ENCODE measurements at regions not wholly inside any gene's neighbourhood (a gene's known extent, or its start where the extent isn't known, plus 50 kb on each side); places are given as distances from the start of the nearest gene placed in this dataset.

DNA sequence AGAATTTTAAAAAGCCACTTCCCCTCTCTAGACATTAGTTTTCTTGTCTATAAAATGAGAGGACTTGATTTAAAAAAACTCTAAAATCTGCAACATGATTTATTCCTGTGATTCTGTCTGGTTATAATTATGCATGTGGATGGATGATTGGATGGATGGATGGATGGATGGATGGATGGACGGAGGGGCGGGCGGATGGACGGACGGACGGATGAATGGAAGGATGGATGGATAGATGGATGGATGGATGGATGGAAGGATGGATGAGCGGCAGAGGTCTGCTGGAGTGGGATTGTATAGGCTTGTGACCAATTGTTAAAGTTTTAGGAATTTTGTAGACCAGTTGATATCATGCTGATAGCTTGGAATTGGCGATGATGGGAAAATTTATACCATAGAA is 135.2 kb upstream of the TIAM1 start:
- no peak for ATAC-seq
- TF ChIP-seq, protein P1, sequence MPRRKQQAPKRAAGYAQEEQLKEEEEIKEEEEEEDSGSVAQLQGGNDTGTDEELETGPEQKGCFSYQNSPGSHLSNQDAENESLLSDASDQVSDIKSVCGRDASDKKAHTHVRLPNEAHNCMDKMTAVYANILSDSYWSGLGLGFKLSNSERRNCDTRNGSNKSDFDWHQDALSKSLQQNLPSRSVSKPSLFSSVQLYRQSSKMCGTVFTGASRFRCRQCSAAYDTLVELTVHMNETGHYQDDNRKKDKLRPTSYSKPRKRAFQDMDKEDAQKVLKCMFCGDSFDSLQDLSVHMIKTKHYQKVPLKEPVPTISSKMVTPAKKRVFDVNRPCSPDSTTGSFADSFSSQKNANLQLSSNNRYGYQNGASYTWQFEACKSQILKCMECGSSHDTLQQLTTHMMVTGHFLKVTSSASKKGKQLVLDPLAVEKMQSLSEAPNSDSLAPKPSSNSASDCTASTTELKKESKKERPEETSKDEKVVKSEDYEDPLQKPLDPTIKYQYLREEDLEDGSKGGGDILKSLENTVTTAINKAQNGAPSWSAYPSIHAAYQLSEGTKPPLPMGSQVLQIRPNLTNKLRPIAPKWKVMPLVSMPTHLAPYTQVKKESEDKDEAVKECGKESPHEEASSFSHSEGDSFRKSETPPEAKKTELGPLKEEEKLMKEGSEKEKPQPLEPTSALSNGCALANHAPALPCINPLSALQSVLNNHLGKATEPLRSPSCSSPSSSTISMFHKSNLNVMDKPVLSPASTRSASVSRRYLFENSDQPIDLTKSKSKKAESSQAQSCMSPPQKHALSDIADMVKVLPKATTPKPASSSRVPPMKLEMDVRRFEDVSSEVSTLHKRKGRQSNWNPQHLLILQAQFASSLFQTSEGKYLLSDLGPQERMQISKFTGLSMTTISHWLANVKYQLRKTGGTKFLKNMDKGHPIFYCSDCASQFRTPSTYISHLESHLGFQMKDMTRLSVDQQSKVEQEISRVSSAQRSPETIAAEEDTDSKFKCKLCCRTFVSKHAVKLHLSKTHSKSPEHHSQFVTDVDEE (CRISPR knock-in tag; IDR thresholded peaks at IDR 0.05), result no peak
- TF ChIP-seq, protein P2, sequence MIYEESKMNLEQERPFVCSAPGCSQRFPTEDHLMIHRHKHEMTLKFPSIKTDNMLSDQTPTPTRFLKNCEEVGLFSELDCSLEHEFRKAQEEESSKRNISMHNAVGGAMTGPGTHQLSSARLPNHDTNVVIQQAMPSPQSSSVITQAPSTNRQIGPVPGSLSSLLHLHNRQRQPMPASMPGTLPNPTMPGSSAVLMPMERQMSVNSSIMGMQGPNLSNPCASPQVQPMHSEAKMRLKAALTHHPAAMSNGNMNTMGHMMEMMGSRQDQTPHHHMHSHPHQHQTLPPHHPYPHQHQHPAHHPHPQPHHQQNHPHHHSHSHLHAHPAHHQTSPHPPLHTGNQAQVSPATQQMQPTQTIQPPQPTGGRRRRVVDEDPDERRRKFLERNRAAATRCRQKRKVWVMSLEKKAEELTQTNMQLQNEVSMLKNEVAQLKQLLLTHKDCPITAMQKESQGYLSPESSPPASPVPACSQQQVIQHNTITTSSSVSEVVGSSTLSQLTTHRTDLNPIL (CRISPR knock-in tag; IDR thresholded peaks at IDR 0.05; ENCODE audit: low read depth), result no peak
- TF ChIP-seq OSR1 (CRISPR knock-in tag; IDR thresholded peaks at IDR 0.05) (no peak), ESRRG (CRISPR knock-in tag; IDR thresholded peaks at IDR 0.05) (no peak), PPARA (CRISPR knock-in tag; IDR thresholded peaks at IDR 0.05; ENCODE audit: borderline replicate concordance) (no peak), BACH2 (CRISPR knock-in tag; IDR thresholded peaks at IDR 0.05; ENCODE audit: borderline replicate concordance) (no peak)
- TF ChIP-seq, protein P3, sequence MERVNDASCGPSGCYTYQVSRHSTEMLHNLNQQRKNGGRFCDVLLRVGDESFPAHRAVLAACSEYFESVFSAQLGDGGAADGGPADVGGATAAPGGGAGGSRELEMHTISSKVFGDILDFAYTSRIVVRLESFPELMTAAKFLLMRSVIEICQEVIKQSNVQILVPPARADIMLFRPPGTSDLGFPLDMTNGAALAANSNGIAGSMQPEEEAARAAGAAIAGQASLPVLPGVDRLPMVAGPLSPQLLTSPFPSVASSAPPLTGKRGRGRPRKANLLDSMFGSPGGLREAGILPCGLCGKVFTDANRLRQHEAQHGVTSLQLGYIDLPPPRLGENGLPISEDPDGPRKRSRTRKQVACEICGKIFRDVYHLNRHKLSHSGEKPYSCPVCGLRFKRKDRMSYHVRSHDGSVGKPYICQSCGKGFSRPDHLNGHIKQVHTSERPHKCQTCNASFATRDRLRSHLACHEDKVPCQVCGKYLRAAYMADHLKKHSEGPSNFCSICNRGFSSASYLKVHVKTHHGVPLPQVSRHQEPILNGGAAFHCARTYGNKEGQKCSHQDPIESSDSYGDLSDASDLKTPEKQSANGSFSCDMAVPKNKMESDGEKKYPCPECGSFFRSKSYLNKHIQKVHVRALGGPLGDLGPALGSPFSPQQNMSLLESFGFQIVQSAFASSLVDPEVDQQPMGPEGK (CRISPR knock-in tag; IDR thresholded peaks at IDR 0.05; ENCODE audit: borderline replicate concordance), result no peak

DNA sequence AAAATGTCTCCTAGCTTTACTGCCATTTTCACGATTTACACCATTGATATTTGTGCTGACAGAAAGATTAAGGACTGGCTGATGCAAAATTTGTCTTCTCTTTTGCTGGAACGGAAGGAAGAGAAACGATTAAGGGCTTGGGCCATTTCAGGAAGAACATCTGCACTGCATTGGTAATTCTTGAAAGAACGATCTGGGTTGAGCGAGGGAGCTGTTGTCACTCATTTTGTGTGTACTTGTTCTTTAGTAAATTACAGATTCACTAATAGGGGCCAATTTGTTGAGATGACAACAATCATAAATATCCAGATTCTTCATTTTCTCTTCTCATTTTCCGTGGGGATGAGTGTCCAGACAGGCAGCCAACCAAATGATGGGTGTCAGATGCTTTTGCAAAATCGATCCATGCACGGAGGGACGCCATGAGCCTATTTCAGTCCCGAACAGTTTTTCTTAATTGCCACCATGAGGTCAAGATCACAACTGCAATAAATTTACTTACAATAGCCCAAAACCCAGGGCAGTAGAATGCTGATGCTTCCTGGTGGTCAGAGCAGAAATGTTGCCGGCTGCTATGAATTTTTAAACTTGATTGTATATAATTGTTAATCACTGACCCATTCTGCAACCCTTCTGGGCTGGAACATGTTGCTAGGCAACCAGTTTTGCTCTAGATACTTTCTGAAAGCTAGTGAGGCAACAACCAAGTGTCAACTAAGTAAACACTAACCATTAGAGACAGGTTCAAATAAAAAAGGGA is 132.4 kb upstream of the TIAM1 start:
- no peak for ATAC-seq
- TF ChIP-seq ZNF8 (CRISPR knock-in tag; IDR thresholded peaks at IDR 0.05) (no peak), CSDC2 (CRISPR knock-in tag; IDR thresholded peaks at IDR 0.05) (no peak), ZC3H10 (CRISPR knock-in tag; IDR thresholded peaks at IDR 0.05) (no peak), BACH2 (CRISPR knock-in tag; IDR thresholded peaks at IDR 0.05; ENCODE audit: borderline replicate concordance) (no peak), TCF4 (CRISPR knock-in tag; IDR thresholded peaks at IDR 0.05; ENCODE audit: borderline replicate concordance) (no peak), ARNTL (CRISPR knock-in tag; IDR thresholded peaks at IDR 0.05; ENCODE audit: borderline replicate concordance, low read depth) (no peak), ZNF565 (CRISPR knock-in tag; conservative IDR thresholded peaks at IDR 0.05; ENCODE audit: low read depth) (no peak), ISL1 (CRISPR knock-in tag; IDR thresholded peaks at IDR 0.05) (no peak)
- TF ChIP-seq, protein P1 (CRISPR knock-in tag; IDR thresholded peaks at IDR 0.05), result no peak

DNA sequence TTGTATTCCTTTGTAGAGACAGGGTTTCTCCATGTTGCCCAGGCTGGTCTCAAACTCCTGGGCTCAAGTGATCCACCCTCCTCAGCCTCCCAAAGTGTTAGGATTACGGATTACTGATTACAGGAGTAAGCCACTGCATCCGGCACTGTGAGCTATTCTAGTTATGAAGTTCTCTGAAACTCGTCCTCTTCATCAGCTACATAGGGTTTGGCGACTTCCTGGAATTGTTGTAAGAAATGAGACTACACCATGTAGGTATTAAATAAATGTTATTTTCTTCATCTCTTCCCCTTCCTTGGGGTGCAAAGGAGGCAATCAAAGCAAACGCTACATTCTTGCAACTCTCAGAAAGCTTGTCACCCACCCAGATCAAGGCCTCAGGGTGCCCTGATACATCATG is 131.2 kb upstream of the TIAM1 start:
- TF ChIP-seq ZFP3 (CRISPR knock-in tag; IDR thresholded peaks at IDR 0.05) (no peak), OSR1 (CRISPR knock-in tag; IDR thresholded peaks at IDR 0.05) (no peak), CSDC2 (CRISPR knock-in tag; IDR thresholded peaks at IDR 0.05) (no peak), BACH2 (CRISPR knock-in tag; IDR thresholded peaks at IDR 0.05; ENCODE audit: borderline replicate concordance) (no peak), TCF4 (CRISPR knock-in tag; IDR thresholded peaks at IDR 0.05; ENCODE audit: borderline replicate concordance) (no peak)
- TF ChIP-seq, protein P4, sequence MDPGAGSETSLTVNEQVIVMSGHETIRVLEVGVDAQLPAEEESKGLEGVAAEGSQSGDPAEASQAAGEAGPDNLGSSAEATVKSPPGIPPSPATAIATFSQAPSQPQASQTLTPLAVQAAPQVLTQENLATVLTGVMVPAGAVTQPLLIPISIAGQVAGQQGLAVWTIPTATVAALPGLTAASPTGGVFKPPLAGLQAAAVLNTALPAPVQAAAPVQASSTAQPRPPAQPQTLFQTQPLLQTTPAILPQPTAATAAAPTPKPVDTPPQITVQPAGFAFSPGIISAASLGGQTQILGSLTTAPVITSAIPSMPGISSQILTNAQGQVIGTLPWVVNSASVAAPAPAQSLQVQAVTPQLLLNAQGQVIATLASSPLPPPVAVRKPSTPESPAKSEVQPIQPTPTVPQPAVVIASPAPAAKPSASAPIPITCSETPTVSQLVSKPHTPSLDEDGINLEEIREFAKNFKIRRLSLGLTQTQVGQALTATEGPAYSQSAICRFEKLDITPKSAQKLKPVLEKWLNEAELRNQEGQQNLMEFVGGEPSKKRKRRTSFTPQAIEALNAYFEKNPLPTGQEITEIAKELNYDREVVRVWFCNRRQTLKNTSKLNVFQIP (CRISPR knock-in tag; IDR thresholded peaks at IDR 0.05; ENCODE audit: borderline replicate concordance, low read depth), result no peak
- no peak for ATAC-seq

Measured in SK-N-SH treated with all-trans-retinoic acid at 6 μM for 48 hours (cell line).